ENCODE measurements at regions not wholly inside any gene's neighbourhood (a gene's known extent, or its start where the extent isn't known, plus 50 kb on each side); places are given as distances from the start of the nearest gene placed in this dataset.

GRCh38 chr2:239768031-239768790, 256.9 kb downstream of the NDUFA10 start:
- DNase-seq (ENCODE audit: low read depth in 2 of 3, low spot score in 2 of 3), result no peak

DNA sequence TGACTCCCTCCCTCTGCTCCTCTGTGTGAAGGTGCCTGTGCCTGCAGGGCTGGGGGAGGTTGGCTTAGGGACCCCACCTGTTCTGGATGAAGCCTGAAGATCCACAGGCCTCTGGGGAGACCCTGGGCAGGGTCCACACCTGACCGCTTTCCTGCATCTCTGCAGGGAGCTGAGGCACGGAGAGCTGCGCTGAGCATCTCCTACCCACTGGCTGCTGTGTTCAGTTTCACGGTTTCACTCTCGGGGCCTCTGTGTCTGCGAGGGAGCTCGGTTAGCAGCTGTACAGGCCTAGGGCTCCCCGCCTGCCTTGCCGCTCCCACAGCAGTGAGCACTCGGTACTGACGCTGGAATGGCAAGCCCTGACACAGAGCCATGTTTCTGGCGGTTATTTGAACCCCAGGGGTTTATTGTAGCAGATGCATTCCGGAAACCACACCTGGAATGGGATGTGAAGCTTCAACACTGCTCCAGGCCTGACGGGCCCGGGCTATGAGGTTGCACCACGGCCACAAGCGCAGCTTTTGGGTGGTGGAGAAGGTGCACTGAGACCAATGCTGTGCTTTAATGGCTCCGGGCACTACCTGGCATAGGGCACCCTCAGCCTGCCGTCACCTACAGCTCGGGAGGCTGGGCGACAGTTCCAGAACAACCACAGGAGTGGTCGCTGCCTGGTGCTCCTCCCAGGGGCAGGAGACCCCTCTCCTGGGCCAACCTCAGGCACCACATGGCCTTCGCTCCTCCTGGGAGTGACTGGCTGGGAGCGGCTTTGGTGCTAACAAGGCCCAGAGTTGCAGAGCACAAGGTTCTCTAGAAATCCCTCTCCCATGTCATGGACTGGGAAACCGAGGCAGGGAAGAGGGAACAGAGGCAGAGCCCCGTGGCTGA, 257.9 kb downstream of the NDUFA10 start:
- no peak for DNase-seq (ENCODE audit: low read depth in 2 of 3, low spot score in 2 of 3)

GRCh38 chr2:239765911-239766310, 259.2 kb downstream of the NDUFA10 start:
- no peak for DNase-seq (ENCODE audit: low read depth in 2 of 3, low spot score in 2 of 3)

DNA sequence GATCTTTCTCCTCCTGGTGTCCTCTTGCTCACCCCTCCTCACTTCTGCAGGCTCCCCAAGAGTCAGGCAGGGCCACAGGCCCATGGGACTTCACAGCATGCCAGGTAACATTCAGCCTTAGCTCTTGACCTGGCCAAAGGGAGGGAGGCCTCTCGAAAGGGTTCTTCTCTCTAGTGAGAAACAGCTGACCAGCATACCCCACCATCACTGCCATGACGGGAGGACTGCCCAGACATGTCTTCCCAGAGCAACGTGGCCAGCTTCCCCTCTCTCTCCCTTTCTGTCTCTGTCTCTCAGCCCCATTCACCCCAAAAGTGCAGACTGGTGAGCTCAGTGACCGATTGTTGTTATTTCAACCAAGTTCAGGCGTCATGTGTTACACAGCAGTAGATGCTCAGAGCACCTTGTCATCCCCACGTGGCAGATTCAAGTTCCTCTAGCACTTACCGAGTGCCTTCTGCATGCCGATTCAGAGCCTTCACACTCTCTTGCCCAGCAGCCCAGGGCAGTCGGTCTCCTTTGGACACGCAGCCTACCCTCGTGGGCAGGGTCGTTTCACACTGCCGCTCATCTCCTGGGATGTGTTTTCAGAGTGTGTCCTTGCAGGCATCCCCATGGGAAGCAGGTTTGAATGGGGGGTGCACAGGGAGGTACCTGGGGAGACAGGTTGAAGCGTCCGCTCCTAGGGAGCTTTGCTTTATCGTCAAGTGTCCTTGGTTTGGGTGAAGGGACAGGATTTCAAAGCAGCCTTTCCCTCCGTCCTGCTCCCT, 259.9 kb downstream of the NDUFA10 start:
- no peak for DNase-seq (ENCODE audit: low read depth in 2 of 3, low spot score in 2 of 3)

GRCh38 chr2:239763433-239764097, 261.6 kb downstream of the NDUFA10 start:
- no peak for DNase-seq (ENCODE audit: low read depth in 2 of 3, low spot score in 2 of 3)

GRCh38 chr2:239762655-239763269, 262.4 kb downstream of the NDUFA10 start:
- DNase-seq (ENCODE audit: low read depth in 2 of 3, low spot score in 2 of 3), result no peak

- DNase-seq (ENCODE audit: low read depth in 2 of 3, low spot score in 2 of 3), result no peak
These were observed 263.0 kb downstream of the NDUFA10 start for GRCh38 chr2:239762106-239762505.

- DNase-seq (ENCODE audit: low read depth in 2 of 3, low spot score in 2 of 3), result no peak
These were observed 264.5 kb downstream of the NDUFA10 start for GRCh38 chr2:239760596-239760995.

DNA sequence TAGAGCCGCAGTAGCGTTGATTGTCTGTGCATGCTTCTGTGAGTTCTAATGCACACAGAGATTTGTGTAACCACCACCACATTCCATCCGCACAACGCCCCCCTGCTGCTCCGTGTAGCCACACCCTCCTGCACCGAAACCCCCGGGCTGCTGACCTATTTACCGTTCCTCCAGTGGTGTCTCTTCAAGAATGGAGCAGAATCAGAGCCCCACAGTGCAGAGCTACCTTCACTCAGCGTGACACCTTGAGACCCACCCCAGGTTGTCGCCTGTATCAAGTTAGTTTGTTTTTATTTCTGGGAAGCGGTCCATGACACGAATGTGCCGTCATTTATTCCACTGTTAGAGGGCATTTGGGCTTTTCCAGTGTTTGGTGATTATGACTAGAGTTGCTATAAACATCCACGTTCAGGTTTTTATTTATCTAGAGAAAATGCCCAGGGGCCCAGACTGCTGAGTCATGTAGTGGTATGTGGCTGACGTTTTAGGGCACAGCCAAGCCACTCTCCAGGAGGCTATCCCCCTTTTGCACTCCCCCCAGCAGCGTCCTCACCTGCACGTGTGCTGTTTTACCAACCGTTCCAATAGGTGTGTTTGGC, 266.8 kb downstream of the NDUFA10 start:
- DNase-seq (ENCODE audit: low read depth in 2 of 3, low spot score in 2 of 3), result no peak

DNA sequence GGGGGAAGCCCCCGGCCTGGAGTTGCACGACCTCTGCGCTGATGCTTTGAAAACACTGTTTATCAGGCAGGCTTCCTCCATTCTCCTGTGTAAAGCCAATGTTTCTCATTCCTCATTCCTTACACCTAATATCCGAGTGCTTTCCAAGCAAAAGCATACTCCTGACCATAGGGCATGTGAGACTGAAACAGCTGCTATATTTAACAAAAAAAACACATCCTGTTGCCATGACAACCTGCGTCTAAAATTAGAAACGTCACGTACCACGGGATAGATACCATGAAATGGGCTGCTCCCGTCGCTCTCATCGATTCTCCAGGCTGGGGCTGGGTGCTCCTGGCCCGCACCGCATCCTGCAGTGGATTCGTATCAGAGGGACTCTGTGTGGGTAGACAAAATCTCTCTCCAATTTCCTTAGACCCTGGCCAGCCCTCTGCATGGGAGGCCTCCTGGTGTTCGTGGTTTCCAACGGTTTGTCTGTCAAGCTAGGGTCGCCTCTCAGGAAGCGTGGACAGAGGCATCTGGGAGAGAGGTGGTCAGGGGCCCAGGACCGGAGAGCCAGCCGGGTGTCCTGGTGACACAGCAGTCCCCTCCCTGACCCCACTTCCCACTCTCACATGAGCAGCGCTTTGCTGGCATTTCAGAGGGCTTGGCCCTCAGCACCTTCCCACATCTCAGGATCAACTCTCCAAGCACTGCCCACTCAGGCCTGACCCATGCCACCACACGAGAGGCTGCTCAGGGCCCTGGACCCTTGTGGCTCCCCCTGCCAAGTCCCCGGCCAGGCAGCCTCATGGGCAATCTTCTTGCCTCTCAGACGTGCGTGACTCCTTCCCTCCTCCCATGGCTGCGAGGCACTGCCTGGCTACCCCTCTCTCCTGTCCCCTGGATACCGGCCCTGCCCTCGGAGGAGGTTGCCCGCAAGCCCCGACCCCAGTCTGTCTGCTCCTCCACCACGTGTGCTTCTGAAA, 268.1 kb downstream of the NDUFA10 start:
- no peak for DNase-seq (ENCODE audit: low read depth in 2 of 3, low spot score in 2 of 3)

DNA sequence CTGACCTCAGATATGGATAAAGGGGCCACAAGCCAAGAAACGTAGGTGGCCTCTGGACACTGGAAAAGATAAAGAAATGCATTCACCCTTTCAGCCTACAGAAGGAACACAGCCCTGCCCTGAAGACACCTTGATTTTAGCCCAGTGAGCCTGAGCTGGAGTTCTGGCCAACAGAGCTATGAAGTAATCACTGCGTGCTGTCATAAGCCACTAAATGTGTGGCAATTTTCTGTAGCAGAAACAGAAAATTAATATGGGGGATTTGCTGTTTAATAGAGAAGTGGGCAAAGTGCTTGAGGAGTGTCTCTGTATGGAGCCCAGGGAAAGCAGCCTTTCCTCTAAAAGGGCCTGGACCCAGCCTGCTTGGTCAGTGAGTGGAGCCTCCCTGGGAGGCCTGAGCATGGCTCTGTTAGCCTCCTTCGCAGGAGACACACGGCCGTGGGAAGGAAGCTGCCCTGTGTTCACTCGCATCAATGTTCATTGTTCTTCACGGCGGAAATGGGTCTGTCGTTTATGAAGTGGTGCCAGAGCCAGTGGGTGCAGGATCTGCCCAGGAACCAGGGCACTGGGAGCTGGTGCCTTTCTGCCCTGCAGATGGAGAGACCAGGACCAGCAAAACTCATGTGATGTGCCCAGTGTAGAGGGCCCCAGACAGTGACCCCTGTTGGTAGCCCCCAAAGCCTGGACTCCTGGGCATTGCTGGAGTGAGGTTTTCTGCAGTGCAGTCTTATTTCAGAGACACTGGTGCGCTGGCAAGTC, 268.9 kb downstream of the NDUFA10 start:
- no peak for DNase-seq (ENCODE audit: low read depth in 2 of 3, low spot score in 2 of 3)

DNA sequence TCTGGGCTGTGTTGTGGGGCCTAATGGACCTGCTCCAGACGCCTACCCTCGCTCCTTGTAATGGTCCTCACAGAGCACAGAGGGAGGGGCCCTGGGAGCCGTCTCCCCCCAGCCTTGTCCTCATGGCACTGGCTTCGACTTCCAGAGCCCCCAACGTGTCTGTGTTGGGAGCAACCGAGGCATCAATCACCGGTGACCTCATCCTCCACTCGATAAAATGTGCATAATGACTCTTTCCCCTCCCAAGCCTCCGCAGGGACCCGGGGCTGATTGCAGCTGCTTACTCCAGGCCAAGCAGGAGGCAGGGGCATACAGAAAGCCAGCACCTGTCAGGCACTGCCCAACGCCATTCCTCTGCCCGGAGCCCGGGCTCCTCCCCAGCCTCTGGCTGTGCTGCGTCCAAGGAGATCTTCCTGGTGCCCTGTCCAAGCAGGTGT, 271.7 kb downstream of the NDUFA10 start:
- no peak for DNase-seq (ENCODE audit: low read depth in 2 of 3, low spot score in 2 of 3)

DNA sequence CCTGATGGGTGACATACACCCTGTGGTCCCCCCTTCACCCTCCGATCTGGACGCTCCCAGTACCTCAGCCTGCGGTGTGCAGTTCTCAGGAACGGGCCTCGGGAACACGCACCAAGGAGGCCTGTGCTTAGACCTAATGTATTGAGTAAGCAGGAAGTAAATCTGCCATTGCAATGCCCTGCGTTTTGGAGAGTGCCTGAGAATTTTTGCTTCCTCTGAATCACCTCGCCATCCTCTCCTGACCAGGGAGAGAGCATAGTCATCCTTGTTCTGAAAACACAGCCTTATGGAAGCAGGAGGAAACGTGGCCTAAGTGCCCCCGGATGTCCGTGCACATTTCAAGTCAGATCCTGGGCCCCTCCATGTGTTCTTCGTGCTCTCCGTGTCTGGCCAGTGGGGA, 272.2 kb downstream of the NDUFA10 start:
- no peak for DNase-seq (ENCODE audit: low read depth in 2 of 3, low spot score in 2 of 3)

DNA sequence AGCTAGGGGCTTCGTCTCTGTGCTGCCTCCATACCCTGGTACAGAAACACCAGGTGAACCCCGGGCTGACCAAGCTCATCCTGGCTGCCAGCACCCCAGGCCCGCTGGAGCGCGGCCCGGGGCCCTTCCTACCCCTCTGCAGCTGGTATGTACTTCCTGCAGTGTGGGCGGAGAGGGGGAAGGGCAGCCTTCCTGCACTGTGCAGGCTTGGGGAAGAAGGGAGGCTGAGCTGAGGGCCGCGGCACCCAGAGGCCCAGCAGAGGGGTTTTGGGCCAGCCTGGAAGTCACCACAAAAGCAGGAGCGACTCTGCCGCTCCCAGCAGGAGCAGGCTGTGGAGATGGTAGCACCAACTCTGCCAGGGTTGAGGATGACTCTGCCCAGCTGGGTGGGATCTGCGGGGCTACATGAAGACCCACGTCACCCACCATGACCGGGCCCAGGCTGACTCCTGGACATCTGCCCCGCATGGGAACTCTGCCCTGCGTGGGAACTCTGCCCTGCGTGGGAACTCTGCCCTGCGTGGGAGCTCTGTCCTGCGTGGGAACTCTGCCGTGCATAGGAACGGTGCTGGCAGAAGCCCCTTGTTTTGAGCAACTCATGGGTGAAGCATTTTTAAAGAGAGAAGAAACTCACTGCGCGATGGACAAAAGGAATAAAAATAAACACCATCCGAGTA, 273.3 kb downstream of the NDUFA10 start:
- no peak for DNase-seq (ENCODE audit: low read depth in 2 of 3, low spot score in 2 of 3)

DNA sequence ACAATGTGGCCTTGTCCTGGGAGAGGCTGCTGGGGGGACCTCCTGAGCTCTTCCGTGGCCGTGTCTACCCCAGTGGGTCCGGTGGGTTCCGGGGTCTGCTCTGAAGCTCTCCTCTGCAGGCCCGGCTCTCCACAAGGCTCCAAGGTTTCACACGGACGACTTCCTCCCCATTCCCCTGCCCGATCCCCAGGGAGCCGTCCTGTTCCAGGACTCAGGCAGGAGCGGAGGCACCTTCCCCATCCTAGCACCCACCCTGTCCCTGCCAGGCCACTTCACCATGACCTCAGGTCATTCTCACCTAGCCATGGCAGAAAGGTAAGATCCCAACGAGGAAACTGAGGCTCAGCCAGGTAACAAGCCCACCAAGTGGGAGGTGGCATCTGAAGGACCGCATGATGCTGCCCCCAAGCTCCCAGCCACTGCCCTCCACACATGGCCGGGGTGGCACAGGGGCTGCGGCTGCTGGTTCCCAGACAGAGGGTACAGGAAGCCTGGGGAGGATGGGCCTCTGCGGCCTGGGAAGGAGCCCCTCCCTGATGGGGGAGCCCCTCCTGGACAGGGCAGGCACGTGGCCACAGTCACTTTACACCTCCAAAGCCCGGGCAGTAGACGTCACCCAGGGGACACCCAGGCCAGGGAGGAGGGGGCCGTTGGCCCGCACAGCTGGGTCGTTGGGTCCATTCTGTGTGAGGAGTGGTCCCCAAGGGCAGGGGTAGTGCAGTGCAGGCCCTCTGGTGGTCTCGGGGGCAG, 274.0 kb downstream of the NDUFA10 start:
- DNase-seq (ENCODE audit: low read depth in 2 of 3, low spot score in 2 of 3), result no peak

GRCh38 chr2:239750045-239750835, 274.9 kb downstream of the NDUFA10 start:
- DNase-seq (ENCODE audit: low read depth in 2 of 3, low spot score in 2 of 3), result no peak

Data from activated CD8-positive, alpha-beta memory T cell treated with anti-CD3 and anti-CD28 coated beads for 48 hours (primary cell).